HCT116 (cell line): ENCODE measurements at regions not wholly inside any gene's neighbourhood (a gene's known extent, or its start where the extent isn't known, plus 50 kb on each side); places are given as distances from the start of the nearest gene placed in this dataset.

Experiments
- EZH2 ChIP-seq: fragments of 200-600 bp; sonication (generic); IDR thresholded peaks from 2 replicates; pipeline ENCODE4 v1.6.1; 2017; ENCODE audit warnings: antibody characterized with exemption, mixed run types
- FOSL1 ChIP-seq: IDR thresholded peaks from 2 replicates; pipeline ENCODE4 v1.6.1; 2012; ENCODE audit warnings: low read depth
- POLR2A ChIP-seq: IDR thresholded peaks from 2 replicates; pipeline ENCODE4 v1.7.0; 2011; ENCODE audit warnings: borderline replicate concordance; ENCODE audit not compliant: insufficient read depth, insufficient read length; ENCODE audit errors: extremely low read depth
- POLR2AphosphoS5 ChIP-seq: IDR thresholded peaks from 2 replicates; pipeline ENCODE4 v1.6.1; 2011; ENCODE audit warnings: mild to moderate bottlenecking, low read depth, low read length, moderate library complexity
- RAD21 ChIP-seq: IDR thresholded peaks from 2 replicates; pipeline ENCODE4 v1.6.1; 2012; ENCODE audit warnings: low read depth, mild to moderate bottlenecking
- SIN3A ChIP-seq: IDR thresholded peaks from 2 replicates; pipeline ENCODE4 v1.6.1; 2012; ENCODE audit warnings: low read depth
- SRF ChIP-seq: IDR thresholded peaks from 2 replicates; pipeline ENCODE4 v1.6.1; 2012; ENCODE audit warnings: low read depth
- YY1 ChIP-seq: IDR thresholded peaks from 2 replicates; pipeline ENCODE4 v1.6.1; 2011; ENCODE audit warnings: low read length, low read depth, moderate library complexity, mild to moderate bottlenecking; ENCODE audit not compliant: insufficient replicate concordance; ENCODE audit errors: extremely low read depth
- ZFX ChIP-seq: fragments of 450-650 bp; IDR thresholded peaks from 2 replicates; pipeline ENCODE4 v1.6.1; 2017
- TF ChIP-seq, protein P1 (sequence below), 3 experiments: fragments of 200-600 bp in 1 of 3; sonication (generic) in 1 of 3; IDR thresholded peaks in 2 of 3; conservative IDR thresholded peaks in 1 of 3; 2 replicates each; pipeline ENCODE4 v1.5.1; 2012 to 2017; ENCODE audit warnings: low read depth in 2 of 3, low read length in 2 of 3, antibody characterized with exemption in 1 of 3, borderline replicate concordance in 1 of 3, control low read depth in 1 of 3, mild to moderate bottlenecking in 1 of 3, mixed read lengths in 1 of 3, mixed run types in 1 of 3, moderate library complexity in 1 of 3; ENCODE audit not compliant: insufficient read depth in 1 of 3
- TF ChIP-seq, protein P2 (sequence below): IDR thresholded peaks from 2 replicates; pipeline ENCODE4 v1.6.1; 2012

DNA sequence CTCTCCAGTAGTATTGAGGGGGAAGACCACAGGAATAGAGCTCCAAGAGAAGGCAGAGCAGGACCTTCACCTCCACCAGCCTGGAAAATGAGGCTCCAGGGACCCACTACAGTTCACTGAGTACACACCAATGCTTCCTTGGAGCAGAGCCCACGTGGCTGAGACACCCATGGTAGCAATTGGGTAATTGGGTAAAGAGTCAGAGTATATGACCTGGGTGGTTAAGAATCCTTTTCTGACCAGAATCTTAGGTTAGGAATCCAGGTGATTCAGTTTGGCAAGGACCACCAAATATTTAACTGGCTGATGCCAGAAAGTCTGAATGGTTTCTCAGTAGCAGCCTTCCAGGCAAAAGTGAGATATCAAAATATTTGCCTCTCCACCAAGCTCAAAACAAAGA lies 107.7 kb downstream of the MDH1 start:
- no peak for TF ChIP-seq FOSL1
- no peak for TF ChIP-seq SIN3A
- TF ChIP-seq, protein P1, sequence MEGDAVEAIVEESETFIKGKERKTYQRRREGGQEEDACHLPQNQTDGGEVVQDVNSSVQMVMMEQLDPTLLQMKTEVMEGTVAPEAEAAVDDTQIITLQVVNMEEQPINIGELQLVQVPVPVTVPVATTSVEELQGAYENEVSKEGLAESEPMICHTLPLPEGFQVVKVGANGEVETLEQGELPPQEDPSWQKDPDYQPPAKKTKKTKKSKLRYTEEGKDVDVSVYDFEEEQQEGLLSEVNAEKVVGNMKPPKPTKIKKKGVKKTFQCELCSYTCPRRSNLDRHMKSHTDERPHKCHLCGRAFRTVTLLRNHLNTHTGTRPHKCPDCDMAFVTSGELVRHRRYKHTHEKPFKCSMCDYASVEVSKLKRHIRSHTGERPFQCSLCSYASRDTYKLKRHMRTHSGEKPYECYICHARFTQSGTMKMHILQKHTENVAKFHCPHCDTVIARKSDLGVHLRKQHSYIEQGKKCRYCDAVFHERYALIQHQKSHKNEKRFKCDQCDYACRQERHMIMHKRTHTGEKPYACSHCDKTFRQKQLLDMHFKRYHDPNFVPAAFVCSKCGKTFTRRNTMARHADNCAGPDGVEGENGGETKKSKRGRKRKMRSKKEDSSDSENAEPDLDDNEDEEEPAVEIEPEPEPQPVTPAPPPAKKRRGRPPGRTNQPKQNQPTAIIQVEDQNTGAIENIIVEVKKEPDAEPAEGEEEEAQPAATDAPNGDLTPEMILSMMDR (IDR thresholded peaks at IDR 0.05 in 2 of 3, conservative IDR thresholded peaks at IDR 0.05 in 1 of 3; ENCODE audit: borderline replicate concordance in 1 of 3, insufficient read depth in 1 of 3, low read depth in 2 of 3, low read length in 2 of 3): no peak
- no peak for TF ChIP-seq POLR2A
- TF ChIP-seq, protein P2, sequence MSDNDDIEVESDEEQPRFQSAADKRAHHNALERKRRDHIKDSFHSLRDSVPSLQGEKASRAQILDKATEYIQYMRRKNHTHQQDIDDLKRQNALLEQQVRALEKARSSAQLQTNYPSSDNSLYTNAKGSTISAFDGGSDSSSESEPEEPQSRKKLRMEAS: no peak
- no peak for TF ChIP-seq ZFX
- no peak for TF ChIP-seq SRF
- no peak for TF ChIP-seq YY1
- TF ChIP-seq EZH2: no peak
- TF ChIP-seq RAD21: no peak
- no peak for TF ChIP-seq POLR2AphosphoS5
